IMR-90 (cell line): ENCODE measurements at regions not wholly inside any gene's neighbourhood (a gene's known extent, or its start where the extent isn't known, plus 50 kb on each side); places are given as distances from the start of the nearest gene placed in this dataset.

Experiments
- ATAC-seq: fragments of 200-7000 bp; cut with Tn5 transposase; 2 replicates; pipeline ENCODE4 v1.9.1; 2020; ENCODE audit warnings: low read depth, mild to moderate bottlenecking, moderate library complexity
- BruUV-seq: library from RNA; stranded (reverse); fragments of 400-500 nt; replicated peaks from 2 replicates; lab custom pipeline; 2021; lab: Mats Ljungman, UMichigan
- CTCF ChIA-PET: fragments of 300-600 bp; formaldehyde crosslinking; extraction: SDS; loops from one replicate; lab custom pipeline; 2021; ENCODE audit warnings: antibody characterized with exemption; lab: Yijun Ruan, JAX
- POLR2A ChIA-PET: fragments of 300-600 bp; sonication (Branson Sonifier 250); formaldehyde crosslinking; loops from one replicate; lab custom pipeline; 2022; ENCODE audit warnings: antibody characterized with exemption; ENCODE audit not compliant: unreplicated experiment; lab: Charles Lee
- DNase-seq: peaks from one replicate; pipeline ENCODE4 v3.0.0; 2013
- H2AFZ ChIP-seq: replicated peaks from 2 replicates; pipeline ENCODE3; 2013; ENCODE audit warnings: low read length, mild to moderate bottlenecking; ENCODE audit not compliant: poor library complexity
- H2AK5ac ChIP-seq: 2 replicates; pipeline ENCODE4 v1.6.1; 2013; ENCODE audit warnings: low read depth, low read length, inconsistent platforms
- H2AK9ac ChIP-seq: replicated peaks from 2 replicates; pipeline ENCODE3; 2013; ENCODE audit warnings: mild to moderate bottlenecking, low read depth, low read length, moderate library complexity; ENCODE audit not compliant: poor library complexity
- H2BK120ac ChIP-seq: 2 replicates; pipeline ENCODE4 v1.6.1; 2013; ENCODE audit warnings: low read depth, low read length, inconsistent platforms
- H2BK15ac ChIP-seq: 3 replicates; pipeline ENCODE4 v1.6.1; 2013; ENCODE audit warnings: low read depth, low read length, inconsistent platforms
- H2BK20ac ChIP-seq: 2 replicates; pipeline ENCODE4 v1.6.1; 2013; ENCODE audit warnings: low read depth, mild to moderate bottlenecking, inconsistent platforms, low read length, moderate library complexity
- H2BK5ac ChIP-seq: 2 replicates; pipeline ENCODE4 v1.6.1; 2013; ENCODE audit warnings: mild to moderate bottlenecking, low read depth, low read length, inconsistent platforms; ENCODE audit not compliant: poor library complexity, severe bottlenecking
- H3K14ac ChIP-seq: replicated peaks from 2 replicates; pipeline ENCODE4 v1.6.1; 2013; ENCODE audit warnings: low read depth, low read length, inconsistent platforms
- H3K18ac ChIP-seq: 2 replicates; pipeline ENCODE4 v1.6.1; 2013; ENCODE audit warnings: low read depth, low read length, control low read depth
- H3K23ac ChIP-seq: 2 replicates; pipeline ENCODE4 v1.6.1; 2013; ENCODE audit warnings: low read depth, low read length, inconsistent platforms
- H3K27ac ChIP-seq: 2 replicates; pipeline ENCODE4 v1.5.1; 2013; ENCODE audit warnings: mild to moderate bottlenecking, control low read depth, low read length; ENCODE audit not compliant: insufficient read depth
- H3K27me3 ChIP-seq: 2 replicates; pipeline ENCODE4 v1.6.1; 2013; ENCODE audit warnings: low read length; ENCODE audit not compliant: control insufficient read depth, insufficient read depth
- H3K36me3 ChIP-seq: 2 replicates; pipeline ENCODE4 v1.6.1; 2013; ENCODE audit warnings: low read length, mixed read lengths; ENCODE audit not compliant: control insufficient read depth, insufficient read depth
- H3K4ac ChIP-seq: 2 replicates; pipeline ENCODE4 v1.6.1; 2013; ENCODE audit warnings: low read depth, low read length, inconsistent platforms
- H3K4me1 ChIP-seq: 2 replicates; pipeline ENCODE4 v1.6.1; 2013; ENCODE audit warnings: low read length, mixed read lengths; ENCODE audit not compliant: control insufficient read depth, insufficient read depth
- H3K4me2 ChIP-seq: 2 replicates; pipeline ENCODE4 v1.6.1; 2013; ENCODE audit warnings: low read depth, mild to moderate bottlenecking, control low read depth, low read length, moderate library complexity
- H3K4me3 ChIP-seq: 2 replicates; pipeline ENCODE4 v1.5.1; 2013; ENCODE audit warnings: low read depth, mild to moderate bottlenecking, control low read depth, low read length, moderate library complexity; ENCODE audit not compliant: insufficient read depth
- H3K56ac ChIP-seq: 2 replicates; pipeline ENCODE4 v1.6.1; 2013; ENCODE audit warnings: low read length, inconsistent platforms; ENCODE audit not compliant: insufficient read depth; ENCODE audit errors: extremely low read depth
- H3K79me1 ChIP-seq, 2 experiments: 2 replicates each; pipeline ENCODE4 v1.6.1; 2013; ENCODE audit warnings: low read length in 2 of 2, inconsistent platforms in 1 of 2, low read depth in 1 of 2
- H3K9ac ChIP-seq: 2 replicates; pipeline ENCODE4 v1.6.1; 2013; ENCODE audit warnings: low read depth, low read length, control low read depth
- H3K9me1 ChIP-seq: 2 replicates; pipeline ENCODE4 v1.6.1; 2013; ENCODE audit warnings: low read length, inconsistent platforms; ENCODE audit not compliant: insufficient read depth
- H3K9me3 ChIP-seq: 2 replicates; pipeline ENCODE4 v1.6.1; 2013; ENCODE audit warnings: low read length; ENCODE audit not compliant: control insufficient read depth, insufficient read depth
- H4K20me1 ChIP-seq: 2 replicates; pipeline ENCODE4 v1.6.1; 2013; ENCODE audit warnings: low read length, inconsistent platforms; ENCODE audit not compliant: insufficient read depth
- H4K5ac ChIP-seq: 2 replicates; pipeline ENCODE4 v1.6.1; 2013; ENCODE audit warnings: mild to moderate bottlenecking, low read depth, low read length, control low read depth
- H4K8ac ChIP-seq, 2 experiments: 2 replicates each; pipeline ENCODE4 v1.6.1; 2013; ENCODE audit warnings: low read depth in 2 of 2, low read length in 2 of 2, control low read depth in 1 of 2, inconsistent platforms in 1 of 2
- H4K91ac ChIP-seq: 2 replicates; pipeline ENCODE4 v1.6.1; 2013; ENCODE audit warnings: low read depth, low read length, inconsistent platforms; ENCODE audit not compliant: insufficient read depth
- BHLHE40 ChIP-seq: fragments of 150-350 bp; IDR thresholded peaks from 2 replicates; pipeline ENCODE4 v1.6.1; 2016; ENCODE audit warnings: mild to moderate bottlenecking, low read depth, low read length
- CEBPB ChIP-seq: IDR thresholded peaks from 2 replicates; pipeline ENCODE4 v1.6.1; 2012; ENCODE audit warnings: low read depth, low read length, improper control_type of control experiment
- CHD1 ChIP-seq: IDR thresholded peaks from 2 replicates; pipeline ENCODE4 v1.6.1; 2012; ENCODE audit warnings: low read depth, low read length, improper control_type of control experiment
- MAFK ChIP-seq: IDR thresholded peaks from 2 replicates; pipeline ENCODE4 v1.6.1; 2012; ENCODE audit warnings: low read depth, low read length, improper control_type of control experiment
- MXI1 ChIP-seq: IDR thresholded peaks from 2 replicates; pipeline ENCODE4 v1.6.1; 2012; ENCODE audit warnings: low read depth, mild to moderate bottlenecking, low read length, moderate library complexity, borderline replicate concordance
- POLR2A ChIP-seq: IDR thresholded peaks from 2 replicates; pipeline ENCODE4 v1.6.1; 2012; ENCODE audit warnings: mild to moderate bottlenecking, low read depth, low read length
- RAD21 ChIP-seq: IDR thresholded peaks from 2 replicates; pipeline ENCODE4 v1.6.1; 2012; ENCODE audit warnings: low read length, improper control_type of control experiment
- RFX5 ChIP-seq: IDR thresholded peaks from 2 replicates; pipeline ENCODE4 v1.8.0; 2012; ENCODE audit warnings: low read depth, mild to moderate bottlenecking, low read length, moderate library complexity
- SMC3 ChIP-seq: fragments of 150-350 bp; IDR thresholded peaks from 2 replicates; pipeline ENCODE4 v1.6.1; 2016; ENCODE audit warnings: low read depth, mild to moderate bottlenecking, antibody characterized with exemption, low read length, moderate library complexity
- WGBS, 2 experiments: methylation state at CpG; one replicate each; pipeline versions ENCODE4 v1.1.5 to v1.1.7; 2013; ENCODE audit warnings: missing lambda C conversion rate in 2 of 2; ENCODE audit not compliant: insufficient read length in 1 of 2; ENCODE audit errors: extremely low coverage in 2 of 2; 5-methylcytosine and 5-hydroxymethylcytosine counted together
- dilution Hi-C: fragments of 300-500 bp; cut with HindIII; formaldehyde crosslinking; loops from one replicate; pipeline ENCODE4 v1.14.3; 2018; ENCODE audit warnings: low sequenced_read_pairs; ENCODE audit not compliant: unreplicated experiment
- in situ Hi-C: fragments of 300-500 bp; cut with MboI; formaldehyde crosslinking; loops from 3 replicates; pipeline ENCODE4 v1.14.3; 2019; ENCODE audit warnings: low sequenced_read_pairs, inconsistent platforms, mixed read lengths
- intact Hi-C: fragments of 100-400 bp; cut with micrococcal nuclease; formaldehyde crosslinking; loops from 2 replicates; pipeline ENCODE4 v1.10.0; 2022
- TF ChIP-seq, protein P1 (sequence below): fragments of 150-350 bp; IDR thresholded peaks from 2 replicates; pipeline ENCODE4 v1.6.1; 2017; ENCODE audit warnings: mild to moderate bottlenecking, antibody characterized with exemption, low read length, low read depth
- TF ChIP-seq, protein P2 (sequence below): conservative IDR thresholded peaks from 2 replicates; pipeline ENCODE4 v1.5.1; 2012; ENCODE audit warnings: mild to moderate bottlenecking, low read depth, low read length, improper control_type of control experiment

DNA sequence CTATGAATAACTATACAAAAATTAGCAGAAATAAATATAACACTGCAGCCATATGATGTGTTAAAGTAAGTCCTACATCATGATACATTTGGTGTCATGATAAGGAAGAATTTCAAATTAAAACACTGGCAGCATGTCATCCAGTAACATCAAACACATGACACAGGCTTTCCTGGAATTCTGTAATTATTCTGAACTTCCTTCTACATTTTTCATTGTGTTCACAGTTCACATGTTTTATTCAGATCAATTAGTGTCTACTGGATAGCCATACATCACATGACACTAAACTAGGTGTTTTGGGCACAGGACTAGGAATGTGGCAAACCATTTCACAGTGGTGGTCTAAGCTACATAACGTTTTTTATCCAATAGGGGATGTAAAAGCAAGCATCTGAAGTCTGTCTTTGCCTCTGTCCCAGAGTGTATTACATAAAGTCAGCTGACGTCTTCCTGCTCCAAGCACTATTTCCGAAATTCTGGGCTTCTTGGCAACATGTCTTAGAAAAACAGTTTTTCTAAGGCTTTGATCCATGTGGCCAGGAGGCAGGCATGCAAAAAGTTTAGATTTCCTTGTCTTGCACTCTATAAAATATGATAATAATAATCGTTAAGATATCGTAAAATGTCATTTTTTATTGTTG, 707.9 kb downstream of the CENPC start:
- H3K23ac ChIP-seq = no peak overlapping the region
- WGBS, 2 experiments = no CpG with 5 or more reads among the region's 5 CpGs
- ATAC-seq = no peak
- no peak overlapping the region for H2AK5ac ChIP-seq
- no peak overlapping the region for H2AK9ac ChIP-seq
- no peaks in the 10 kb centered on the region for H3K9me1 ChIP-seq
- H3K27me3 ChIP-seq = no peaks in the 10 kb centered on the region
- dilution Hi-C loops (no loop called here), intact Hi-C loops (no loop called here), in situ Hi-C loops (no loop called here)
- no peak for TF ChIP-seq RAD21
- no peak for TF ChIP-seq BHLHE40
- TF ChIP-seq CEBPB = no peak
- TF ChIP-seq CHD1 = no peak
- TF ChIP-seq RFX5 = no peak
- TF ChIP-seq MXI1 = no peak
- TF ChIP-seq, protein P1, sequence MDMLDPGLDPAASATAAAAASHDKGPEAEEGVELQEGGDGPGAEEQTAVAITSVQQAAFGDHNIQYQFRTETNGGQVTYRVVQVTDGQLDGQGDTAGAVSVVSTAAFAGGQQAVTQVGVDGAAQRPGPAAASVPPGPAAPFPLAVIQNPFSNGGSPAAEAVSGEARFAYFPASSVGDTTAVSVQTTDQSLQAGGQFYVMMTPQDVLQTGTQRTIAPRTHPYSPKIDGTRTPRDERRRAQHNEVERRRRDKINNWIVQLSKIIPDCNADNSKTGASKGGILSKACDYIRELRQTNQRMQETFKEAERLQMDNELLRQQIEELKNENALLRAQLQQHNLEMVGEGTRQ = no peak
- no peak for TF ChIP-seq POLR2A
- no peak for TF ChIP-seq SMC3
- TF ChIP-seq MAFK = no peak
- TF ChIP-seq, protein P2, sequence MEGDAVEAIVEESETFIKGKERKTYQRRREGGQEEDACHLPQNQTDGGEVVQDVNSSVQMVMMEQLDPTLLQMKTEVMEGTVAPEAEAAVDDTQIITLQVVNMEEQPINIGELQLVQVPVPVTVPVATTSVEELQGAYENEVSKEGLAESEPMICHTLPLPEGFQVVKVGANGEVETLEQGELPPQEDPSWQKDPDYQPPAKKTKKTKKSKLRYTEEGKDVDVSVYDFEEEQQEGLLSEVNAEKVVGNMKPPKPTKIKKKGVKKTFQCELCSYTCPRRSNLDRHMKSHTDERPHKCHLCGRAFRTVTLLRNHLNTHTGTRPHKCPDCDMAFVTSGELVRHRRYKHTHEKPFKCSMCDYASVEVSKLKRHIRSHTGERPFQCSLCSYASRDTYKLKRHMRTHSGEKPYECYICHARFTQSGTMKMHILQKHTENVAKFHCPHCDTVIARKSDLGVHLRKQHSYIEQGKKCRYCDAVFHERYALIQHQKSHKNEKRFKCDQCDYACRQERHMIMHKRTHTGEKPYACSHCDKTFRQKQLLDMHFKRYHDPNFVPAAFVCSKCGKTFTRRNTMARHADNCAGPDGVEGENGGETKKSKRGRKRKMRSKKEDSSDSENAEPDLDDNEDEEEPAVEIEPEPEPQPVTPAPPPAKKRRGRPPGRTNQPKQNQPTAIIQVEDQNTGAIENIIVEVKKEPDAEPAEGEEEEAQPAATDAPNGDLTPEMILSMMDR = no peak
- H4K5ac ChIP-seq = no peak overlapping the region
- no peak overlapping the region for H3K4me3 ChIP-seq
- no peaks in the 10 kb centered on the region for H3K36me3 ChIP-seq
- no peaks in the 10 kb centered on the region for H3K79me1 ChIP-seq
- H3K4me1 ChIP-seq = no peaks in the 10 kb centered on the region
- H3K9me3 ChIP-seq = peaks cover 2% of the 10 kb centered on the region; the same call in 1 of the 2 replicates
- H2BK120ac ChIP-seq = no peak overlapping the region
- H2BK15ac ChIP-seq = no peak overlapping the region
- H3K4me2 ChIP-seq = no peak overlapping the region
- H2AFZ ChIP-seq = no peak overlapping the region
- CTCF ChIA-PET = no interaction called here
- no peak overlapping the region for H3K9ac ChIP-seq
- H2BK20ac ChIP-seq = no peak overlapping the region
- DNase-seq = no peak
- no peak overlapping the region for H3K14ac ChIP-seq
- no peak overlapping the region for H3K56ac ChIP-seq
- no peak overlapping the region for H3K4ac ChIP-seq
- H4K20me1 ChIP-seq = no peaks in the 10 kb centered on the region
- H4K91ac ChIP-seq = no peak overlapping the region
- no peak overlapping the region for H3K27ac ChIP-seq
- no peak overlapping the region for H3K18ac ChIP-seq
- no peak overlapping the region for H2BK5ac ChIP-seq
- no peak overlapping the region for H4K8ac ChIP-seq
- BruUV-seq = no TSS peak
- POLR2A ChIA-PET = no interaction called here
